Fibroblast of peridontal ligament (primary cell): ENCODE measurements at regions not wholly inside any gene's neighbourhood (a gene's known extent, or its start where the extent isn't known, plus 50 kb on each side); places are given as distances from the start of the nearest gene placed in this dataset.
"Not testable (repeated sequence)": the region's sequence is repeated elsewhere in the genome, so short reads cannot be mapped to it uniquely, and the experiment has no call there.

ENCODE experiments used
- DNase-seq: peaks from one replicate; pipeline ENCODE4 v3.0.0-alpha.2; 2010; ENCODE audit errors: extremely low read depth

GRCh38 chr9:38518826-38519225, 94.6 kb upstream of the IGFBPL1 start:
- no peak for DNase-seq

DNA sequence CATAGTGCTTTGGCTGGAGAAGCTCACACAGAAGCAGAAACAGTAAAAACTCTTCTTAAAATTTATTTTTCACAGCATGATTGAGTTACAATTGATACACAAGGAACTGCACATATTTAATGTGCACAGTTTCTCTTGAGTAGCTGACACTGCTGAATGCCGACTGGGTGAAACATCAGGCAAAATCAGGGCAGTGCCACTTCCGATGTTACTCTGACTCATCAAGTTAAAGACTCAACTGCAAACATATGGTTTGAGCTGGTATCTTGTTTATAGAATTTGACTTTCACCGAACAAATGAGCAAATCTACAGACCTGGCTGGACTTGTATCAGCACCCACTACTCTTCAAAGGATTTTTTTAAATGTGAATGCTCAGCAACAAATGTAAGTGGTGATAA, 92.0 kb upstream of the IGFBPL1 start:
- DNase-seq = peak; percentile 73

DNA sequence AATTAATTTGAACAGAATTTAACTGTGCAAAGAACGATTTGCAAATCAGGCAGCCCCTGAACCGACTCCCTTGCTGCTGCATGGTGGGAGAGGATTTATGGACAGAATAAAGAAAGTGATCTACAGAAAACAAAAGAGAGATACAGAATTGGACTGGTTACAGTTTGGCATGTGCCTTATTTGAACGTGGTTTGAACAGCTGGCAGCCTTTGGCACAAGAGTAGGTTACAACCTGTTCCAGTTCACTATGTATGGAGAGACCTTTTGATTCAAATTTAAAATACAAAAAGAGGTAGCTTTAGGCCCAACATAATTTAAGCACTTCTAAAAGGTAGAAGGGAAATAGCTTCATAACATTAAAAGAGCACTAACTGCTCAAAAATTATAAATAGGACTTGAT, 90.8 kb upstream of the IGFBPL1 start:
- not testable (repeated sequence) for DNase-seq

GRCh38 chr9:38510340-38510739, 86.1 kb upstream of the IGFBPL1 start:
- not testable (repeated sequence) for DNase-seq

DNA sequence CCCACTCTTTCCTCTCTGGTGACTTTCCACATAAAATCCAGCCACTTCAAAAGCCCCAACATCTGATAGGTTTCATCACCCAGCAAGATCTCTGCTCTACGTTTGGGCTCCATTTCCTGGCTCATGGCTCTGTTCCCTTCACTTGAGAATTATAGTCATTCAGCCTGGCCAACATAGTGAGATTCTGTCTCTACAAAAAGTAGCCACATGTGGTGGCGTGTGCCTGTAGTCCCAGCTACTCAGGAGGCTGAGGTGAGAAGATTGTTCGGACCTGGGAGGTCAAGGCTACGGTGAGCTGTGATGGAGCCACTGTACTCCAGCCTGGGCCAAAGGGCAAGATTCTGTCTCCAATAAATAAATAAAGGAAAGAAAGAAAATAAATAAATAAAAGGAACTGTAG, 83.3 kb upstream of the IGFBPL1 start:
- no peak for DNase-seq

DNA sequence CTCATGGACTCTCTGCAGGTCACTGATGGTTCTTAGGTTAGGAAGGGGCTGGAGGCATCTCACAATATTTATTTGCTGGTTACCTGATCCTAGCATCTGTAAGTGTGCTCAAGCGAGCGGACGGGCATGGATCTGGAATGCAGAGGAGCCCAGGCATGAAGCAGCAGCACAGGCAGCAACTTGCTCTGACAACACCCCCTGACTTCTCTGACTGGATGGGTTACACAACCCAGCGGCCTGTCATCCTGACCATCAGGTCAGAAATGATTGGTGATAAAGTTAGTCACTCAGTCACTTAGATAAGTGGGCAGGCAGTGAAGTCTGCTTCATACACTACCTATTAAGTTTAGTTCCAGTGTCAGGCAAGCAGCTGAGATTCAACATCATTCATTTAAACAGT, 75.9 kb upstream of the IGFBPL1 start:
- DNase-seq = not testable (repeated sequence)

DNA sequence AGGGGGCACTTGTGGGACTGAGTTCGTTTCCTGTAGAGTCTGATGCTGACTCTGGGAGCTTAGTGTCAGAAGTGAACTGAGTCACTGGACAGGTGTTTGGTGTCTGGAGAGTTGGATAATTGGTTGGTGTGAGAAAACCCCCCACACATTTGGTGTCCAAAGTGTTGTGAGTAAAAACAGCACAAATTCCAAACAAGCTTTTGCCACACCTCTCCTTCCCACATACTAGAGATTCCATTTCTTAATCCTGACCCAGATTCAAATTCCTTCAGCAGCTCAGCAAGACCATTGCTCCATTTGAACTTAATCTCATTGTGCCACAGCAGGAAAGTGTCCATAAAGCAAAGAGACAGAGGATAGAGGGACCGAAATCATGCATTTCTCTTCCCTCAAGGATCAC, 74.3 kb upstream of the IGFBPL1 start:
- DNase-seq = not testable (repeated sequence)

- no peak for DNase-seq
These were observed 64.8 kb upstream of the IGFBPL1 start for GRCh38 chr9:38489057-38489456.

DNA sequence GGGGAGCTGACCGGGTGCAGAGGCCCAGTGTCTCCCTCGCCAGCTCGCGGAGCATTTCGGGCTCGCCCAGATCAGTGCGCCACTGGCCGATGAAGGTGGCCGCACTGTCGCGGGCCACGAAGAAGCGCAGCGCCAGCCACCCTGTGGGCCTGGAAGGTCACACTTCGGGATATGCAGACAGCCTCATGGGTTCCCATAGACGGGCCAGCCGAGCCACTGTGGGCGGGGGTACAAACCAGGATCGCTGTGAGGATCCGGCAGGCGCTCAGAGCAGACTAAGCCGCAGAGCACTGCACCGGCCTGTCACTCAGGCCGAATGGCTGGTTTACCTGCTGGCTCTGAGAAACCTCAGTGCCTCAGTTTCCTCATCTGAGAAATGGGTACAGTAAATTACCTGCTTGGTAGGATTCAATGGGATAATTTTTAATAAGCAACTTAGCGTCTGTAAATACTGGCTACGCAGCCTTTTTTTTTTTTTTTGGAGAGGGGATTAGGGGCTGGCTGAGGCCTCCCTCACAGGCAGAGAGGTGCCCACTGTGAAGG, 64.0 kb upstream of the IGFBPL1 start:
- no peak for DNase-seq

GRCh38 chr9:38487418-38488155, 63.3 kb upstream of the IGFBPL1 start:
- DNase-seq = not testable (repeated sequence)

- no peak for DNase-seq
These were observed 62.6 kb upstream of the IGFBPL1 start for GRCh38 chr9:38486837-38487236.

DNA sequence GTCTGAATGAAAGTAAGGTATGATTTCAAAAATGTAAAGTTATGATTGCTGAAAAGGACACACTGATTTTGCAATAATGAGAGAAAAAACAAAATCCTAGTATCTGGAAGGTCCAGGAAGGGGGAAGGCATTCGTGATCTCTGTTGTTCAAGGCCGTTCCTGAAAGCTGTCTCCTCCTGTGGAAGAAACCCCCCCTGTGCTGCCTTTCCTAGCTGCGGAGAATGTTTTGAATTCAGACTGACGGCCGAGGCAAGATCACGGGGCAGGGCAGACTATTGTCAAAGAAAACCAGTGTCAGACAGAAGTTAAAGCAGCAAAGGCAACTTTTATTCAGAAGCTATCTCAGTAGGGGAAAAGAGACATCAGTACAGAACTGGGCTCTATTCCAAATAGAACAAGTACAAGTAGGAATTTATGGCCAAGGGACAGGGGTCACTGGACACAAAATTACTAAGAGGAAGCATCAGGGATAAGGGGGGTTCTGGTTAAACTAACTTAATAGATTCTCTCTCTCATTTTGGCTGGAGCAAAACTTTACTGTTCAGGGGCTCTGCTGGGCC, 61.9 kb upstream of the IGFBPL1 start:
- no peak for DNase-seq

GRCh38 chr9:38484076-38484665, 59.9 kb upstream of the IGFBPL1 start:
- peak; percentile 8 for DNase-seq

GRCh38 chr9:38482918-38483592, 58.8 kb upstream of the IGFBPL1 start:
- no peak for DNase-seq

DNA sequence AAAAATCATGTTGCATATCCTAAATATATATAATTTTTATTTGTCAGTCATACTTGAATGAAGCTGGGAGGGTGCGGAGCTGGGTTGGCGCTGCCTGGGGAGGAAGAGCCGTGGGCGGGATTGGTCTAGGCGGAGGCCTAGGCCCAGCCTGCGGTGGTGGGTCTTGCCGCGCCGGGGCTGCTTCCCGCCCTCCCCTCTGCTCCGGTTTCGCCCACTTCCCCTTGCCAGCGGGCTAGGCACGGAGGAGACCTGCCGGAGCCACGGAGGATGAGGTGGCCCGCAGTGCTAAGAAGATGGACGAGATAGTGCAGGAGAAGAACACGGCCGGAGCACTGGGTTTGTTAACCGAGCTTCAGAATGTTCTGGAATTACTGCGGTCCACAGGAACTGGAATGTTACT, 54.0 kb upstream of the IGFBPL1 start:
- no peak for DNase-seq

DNA sequence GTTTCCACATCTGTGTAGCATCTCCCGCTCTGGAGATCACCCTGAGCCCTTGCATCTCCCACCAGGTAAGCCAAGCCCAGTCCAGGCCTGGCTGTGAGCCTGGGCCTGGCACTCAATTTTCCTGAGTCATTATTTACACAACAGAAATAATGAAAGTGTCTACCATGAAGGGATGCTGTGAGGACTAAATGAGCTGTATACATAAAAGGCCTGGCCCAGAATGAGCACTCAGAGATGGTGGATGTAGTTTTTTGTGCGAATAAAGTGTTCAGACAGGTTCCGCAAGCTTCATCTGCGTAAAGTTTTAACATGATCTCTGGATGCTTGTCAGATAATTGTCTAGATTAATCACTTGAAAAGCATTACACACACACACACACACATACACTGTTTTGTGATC, 50.2 kb upstream of the IGFBPL1 start:
- DNase-seq = not testable (repeated sequence)
